ENCODE measurements at regions not wholly inside any gene's neighbourhood (a gene's known extent, or its start where the extent isn't known, plus 50 kb on each side); places are given as distances from the start of the nearest gene placed in this dataset.

DNA sequence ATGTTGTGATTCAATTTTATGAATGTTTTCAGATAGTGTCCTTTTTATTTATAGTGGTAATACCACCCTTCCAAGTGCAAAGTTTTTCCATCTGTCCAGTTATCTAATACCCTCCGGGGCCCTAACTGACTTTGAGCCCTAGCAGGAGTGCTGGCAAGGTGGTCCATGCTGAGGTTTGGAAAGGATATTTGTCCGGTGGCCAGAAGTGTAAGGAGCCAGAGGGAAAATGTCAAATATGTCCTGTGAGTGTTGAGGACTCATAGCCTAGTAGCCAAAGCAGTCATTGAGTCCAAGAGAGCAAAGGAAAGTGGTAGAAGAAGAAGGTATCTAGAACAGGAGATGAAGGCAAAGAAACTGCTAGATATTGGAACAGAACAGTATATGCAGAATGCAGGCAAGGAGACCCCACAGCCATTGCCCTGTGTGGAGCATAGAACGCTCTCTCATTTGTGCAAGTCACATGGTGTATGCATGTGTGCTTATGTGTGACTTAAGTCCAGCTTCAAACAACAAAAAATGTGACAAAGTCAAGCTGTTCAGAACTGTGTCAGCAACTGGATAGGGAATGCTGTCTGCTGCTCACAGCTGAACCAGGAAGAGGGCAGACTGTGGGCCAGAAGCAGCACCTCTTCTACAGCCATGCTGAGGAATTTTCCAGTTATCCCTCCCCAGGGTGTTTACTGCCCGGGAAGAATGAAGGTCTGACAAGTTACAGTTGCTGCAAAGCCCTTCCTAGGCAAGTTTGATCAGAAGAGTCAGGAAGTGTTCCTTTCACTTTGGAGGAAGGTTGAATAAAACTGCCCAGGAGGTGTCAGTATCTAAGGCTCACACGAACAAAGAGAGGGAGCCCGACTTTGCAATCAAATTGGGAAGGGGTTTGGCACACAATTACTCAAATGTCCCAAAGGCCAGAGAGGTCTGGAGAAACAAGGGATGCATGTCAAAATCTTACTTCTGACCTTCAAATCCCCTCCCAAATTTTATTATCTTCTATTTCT, 463.3 kb upstream of the DMAC1 start:
- DNase-seq = no peak

DNA sequence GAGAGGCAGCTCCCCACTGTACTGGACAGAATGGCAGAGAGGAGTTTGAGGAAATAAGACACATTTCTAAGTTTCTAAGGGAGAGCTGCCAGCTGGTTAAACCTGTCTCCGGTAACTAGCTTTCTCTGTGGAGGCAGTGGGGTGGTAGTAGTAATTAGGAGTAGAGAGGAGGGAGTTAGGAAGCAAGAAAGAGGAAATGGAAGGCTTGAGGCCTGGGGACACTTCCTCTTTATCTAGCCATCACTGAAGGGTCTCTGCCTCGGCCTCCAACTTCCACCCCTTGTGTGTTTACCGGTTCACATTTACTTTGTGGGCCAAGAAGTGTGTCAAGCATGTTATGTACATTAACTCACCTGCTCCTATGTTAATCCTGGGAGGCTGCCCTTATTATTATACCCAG, 462.2 kb upstream of the DMAC1 start:
- no peak for DNase-seq

DNA sequence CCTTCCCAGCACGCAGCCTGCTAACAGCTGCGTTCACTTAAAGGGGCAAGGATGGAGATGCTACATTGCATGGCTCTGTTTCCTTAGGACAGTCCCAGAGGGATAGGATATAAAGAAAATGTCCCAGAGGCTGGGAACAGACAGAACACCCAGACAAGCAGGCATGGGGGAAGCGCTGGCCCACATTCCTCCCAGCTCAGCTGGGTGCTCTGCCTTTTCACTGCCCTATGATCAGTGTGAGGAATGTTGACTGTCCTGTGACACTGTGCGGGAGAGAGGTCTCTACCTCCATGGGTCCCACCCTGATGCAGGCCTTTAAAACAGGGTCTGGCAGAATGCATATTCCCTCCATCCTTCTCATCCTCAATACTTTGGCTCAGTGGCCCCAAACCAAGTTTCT, 459.4 kb upstream of the DMAC1 start:
- no peak for DNase-seq

DNA sequence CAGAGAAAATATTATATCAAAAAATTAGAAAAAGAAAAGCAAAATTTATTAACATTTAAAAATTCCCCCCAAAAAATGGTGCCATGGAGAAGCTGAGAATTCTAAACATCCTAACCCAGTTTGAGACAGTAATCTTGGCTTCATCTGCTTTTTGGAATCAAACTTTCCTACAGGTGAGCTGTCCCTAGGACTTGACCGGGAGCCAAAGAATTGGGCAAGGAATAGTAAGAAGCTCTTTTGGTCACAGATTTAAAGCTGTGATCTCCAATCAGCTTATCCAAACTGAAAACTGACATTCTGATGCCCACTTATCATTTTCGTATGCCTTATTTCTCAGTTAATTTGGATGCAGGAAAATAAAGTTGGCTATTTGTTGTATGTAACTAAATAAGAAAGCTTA, 457.3 kb upstream of the DMAC1 start:
- DNase-seq = no peak

DNA sequence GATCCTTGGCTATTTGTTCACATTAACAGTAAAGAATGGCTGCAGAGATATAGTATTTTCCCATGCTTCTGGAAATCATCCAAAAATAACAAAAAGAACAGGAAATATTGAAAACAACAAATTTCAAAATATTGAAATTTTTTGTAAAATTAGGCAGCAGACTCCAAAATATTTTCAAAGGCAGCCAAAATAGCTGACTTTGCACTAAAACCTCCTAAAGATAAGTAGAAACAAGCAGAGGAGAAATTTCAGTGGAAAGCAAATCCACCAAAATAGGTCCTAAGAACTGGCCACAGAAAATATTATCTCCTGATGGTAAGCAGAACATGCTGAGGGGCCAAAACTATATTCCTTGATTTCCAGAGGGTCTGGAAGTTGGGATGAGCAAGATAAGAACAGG, 456.3 kb upstream of the DMAC1 start:
- no peak for DNase-seq

DNA sequence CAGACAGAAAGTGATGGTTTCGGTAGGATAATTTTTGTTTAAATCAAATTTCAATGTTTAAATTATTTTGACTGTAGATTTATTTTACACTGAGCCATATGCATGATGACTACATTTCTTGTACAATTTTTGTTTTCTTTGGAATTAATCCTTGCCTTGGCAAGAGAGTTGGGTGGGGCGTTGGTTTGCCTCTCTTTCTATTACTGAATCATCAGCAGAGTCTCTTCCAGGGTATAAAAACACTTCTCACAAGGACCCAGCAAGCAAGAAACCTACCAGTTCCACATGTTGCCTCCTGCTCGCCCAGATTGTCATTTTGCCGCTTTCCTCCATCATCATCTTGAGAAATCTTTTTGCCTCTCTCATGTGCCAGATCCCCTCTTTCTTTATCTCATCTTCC, 455.0 kb upstream of the DMAC1 start:
- DNase-seq = peak; percentile 19

DNA sequence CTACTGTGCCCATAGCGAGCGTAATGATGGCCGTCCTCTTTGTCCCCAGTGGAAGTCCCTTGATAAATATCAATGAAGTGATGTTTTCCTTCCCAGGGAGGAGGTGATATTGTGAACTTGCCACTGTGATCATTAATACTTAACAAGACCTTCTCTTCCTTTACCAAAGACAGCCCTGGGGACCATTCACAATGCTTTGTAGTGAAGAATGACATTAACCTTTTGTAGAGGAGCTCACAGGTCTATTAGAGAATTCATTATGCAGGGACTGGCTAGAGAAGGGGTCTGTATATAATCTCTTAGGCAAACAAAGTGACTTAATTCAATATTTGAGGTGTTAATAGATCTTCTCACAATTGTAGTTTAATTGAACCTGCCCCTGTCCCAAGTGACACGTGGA, 452.9 kb upstream of the DMAC1 start:
- no peak for DNase-seq

DNA sequence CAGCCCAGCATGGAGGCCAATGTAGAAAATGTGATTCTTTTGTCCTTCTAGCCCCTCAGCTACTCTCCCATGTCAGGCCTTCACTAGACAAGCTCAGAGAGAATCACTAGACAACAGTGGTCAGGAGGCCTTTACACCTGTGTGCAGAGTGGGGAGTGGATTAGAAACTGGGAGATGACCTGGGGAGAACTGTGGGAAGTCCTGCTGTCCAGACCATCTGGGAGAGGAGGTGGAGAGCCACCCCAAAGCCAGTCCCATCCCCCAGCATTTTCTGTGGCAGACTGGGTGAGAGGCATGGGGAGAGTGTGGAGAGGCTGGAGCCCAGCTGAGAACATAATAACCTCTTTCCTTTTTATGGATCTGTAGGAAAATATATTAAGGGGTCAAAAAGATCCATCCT, 452.0 kb upstream of the DMAC1 start:
- DNase-seq = no peak

DNA sequence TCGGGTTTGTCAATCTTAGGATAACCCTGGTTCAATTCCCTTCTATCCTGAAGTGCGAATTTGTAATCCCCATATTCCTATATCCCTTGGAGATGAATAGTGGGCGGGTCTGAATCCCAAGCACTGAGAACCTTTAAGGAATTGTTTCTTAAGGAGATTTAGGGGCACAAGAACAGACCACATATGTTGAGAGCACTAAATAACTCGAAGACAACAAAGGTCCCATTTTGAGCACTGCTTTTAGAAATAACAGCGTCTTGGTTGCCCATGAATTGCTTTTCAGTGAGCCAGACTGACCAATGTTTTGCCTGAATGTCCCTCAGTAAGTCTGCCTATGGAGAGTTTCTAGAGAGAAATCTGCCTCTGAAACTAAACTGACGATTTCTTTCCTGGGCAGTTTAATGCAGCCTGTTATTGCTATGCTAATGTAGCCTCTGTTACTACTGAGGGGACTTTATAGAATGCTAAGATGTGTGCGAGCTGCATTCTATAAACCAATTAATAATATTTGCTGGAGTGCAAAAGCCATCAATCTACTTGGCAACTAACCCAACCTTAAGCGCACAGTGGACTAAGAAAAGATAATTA, 445.0 kb upstream of the DMAC1 start:
- DNase-seq = no peak

DNA sequence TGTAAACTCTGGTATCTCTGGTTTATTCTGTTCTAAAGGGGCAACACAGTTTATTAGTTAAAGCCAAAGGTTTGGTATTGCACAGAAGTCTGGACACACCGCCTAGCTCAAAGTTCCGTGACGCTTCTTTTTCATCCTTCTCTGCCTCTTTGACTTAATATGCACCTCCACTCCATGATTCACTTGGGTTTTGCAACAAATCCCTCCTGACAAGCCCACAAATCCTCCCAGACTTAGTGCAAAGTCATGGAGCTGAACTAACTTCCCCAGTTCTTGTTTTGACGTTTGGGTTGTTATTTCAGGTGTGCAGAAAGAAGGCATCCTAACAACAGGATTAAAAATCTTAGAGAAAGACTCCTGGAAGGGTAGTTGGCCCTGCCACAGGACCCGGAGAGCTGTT, 441.6 kb upstream of the DMAC1 start:
- peak; percentile 5 for DNase-seq

DNA sequence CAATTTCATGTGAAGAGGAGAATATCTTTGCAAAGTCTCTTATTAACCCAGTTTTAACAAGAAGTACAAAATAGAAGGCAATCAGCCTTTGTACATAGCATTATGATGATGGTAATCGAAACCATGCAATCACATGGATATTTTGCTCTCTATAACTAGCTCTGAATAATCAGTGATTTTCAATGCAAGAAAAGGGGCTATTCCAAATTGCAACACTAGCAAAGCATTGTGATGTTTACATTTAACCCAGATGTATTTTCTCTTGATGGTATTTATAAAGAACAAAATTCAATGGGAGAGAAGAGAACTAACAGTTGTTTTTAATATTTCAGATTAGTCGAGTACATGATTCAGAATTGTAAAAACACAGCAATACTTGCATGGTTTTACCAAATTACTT, 437.5 kb upstream of the DMAC1 start:
- no peak for DNase-seq

DNA sequence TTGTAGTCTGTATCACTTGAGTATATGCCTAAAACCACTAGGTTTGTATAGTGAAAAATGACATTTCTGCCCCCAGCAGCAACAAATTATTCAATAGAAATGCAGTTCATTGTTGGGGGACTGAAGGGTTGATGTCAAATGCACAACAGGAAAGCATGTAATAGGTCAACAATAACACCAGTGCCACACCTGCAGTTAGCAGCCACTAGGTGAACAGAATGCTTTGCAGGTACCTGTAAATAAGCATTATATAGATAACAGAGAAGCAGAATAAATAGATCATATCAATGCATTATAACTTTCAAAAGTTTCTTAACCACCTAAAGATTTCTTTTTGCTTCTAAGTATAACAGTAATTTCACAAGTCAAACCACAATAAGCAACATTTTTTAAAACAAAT, 435.9 kb upstream of the DMAC1 start:
- DNase-seq = no peak

DNA sequence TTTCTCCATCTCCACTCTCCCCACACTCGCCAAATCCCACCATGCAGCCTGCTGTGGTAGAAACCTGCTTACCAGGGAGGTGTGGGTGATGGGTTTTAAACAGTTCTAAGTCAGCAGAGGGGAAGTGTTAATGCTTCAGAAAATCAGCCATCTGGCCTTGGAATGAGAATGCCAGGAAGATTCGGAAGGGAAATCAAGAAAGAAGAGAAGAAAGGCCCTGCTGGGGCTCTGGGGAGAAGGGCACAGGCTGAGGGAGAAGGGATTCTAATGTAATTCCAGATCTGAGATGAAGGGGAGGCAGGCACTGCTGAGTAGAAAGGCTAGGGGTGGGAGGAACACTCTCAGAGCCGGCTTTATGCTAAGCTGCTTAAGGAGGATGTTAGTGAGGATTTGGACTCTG, 434.7 kb upstream of the DMAC1 start:
- no peak for DNase-seq

DNA sequence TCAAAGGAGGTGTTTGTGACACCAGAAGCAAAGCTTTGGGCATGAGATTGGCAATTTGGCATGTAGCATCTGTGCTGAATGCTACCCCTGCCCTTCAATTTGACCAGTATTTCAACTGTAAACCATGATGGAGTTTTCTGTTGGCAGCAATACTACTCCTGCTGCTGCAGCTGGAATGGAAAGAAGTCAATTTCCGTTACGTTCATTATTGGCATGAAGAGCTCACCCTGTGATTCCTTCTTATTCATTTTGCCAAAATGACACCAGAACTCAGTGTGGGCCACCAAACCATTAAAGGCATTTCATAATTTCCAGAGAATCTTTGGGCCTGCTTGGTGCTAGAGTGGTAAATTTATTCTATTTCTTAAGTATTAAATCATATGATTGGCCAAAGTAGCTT, 433.1 kb upstream of the DMAC1 start:
- DNase-seq = no peak

DNA sequence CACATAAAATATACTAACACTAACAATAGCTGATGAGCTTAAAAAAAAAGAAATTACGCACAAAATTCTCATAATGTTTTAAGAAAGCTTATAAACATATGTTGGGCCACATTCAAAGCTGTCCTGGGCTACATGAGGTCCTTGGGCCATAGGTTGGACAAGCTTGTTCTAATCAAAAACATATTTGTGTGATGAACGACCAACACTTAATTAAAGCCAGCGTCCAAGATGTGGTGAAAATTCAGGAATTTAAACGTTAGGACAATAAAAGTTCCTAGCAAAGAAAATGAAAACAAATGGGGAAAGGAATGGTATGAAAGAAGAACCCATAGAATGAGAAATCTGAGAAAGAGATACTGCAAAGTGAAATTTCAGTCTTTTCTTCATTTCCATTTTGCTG, 429.6 kb upstream of the DMAC1 start:
- peak; percentile 77 for DNase-seq

DNA sequence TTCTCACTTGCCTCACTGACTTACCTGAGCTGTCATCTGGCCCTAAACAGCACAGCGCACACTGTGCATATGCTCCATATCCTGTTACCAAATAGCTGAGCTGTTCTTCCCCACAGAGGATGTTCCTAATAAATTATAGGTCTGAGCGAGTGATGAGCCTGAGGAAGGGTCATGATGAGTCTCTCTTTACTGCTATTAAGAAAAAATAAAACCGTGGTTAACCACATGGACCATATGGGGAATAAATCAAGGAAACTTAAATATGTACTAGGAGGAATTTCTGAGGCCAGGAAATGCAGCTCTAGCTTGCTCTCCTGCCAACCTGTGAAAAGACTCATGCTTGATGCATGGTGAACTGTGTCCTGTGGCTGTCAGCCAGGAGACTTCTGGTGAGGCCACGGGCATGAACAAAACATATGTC, 424.8 kb upstream of the DMAC1 start:
- DNase-seq = peak; percentile 99

DNA sequence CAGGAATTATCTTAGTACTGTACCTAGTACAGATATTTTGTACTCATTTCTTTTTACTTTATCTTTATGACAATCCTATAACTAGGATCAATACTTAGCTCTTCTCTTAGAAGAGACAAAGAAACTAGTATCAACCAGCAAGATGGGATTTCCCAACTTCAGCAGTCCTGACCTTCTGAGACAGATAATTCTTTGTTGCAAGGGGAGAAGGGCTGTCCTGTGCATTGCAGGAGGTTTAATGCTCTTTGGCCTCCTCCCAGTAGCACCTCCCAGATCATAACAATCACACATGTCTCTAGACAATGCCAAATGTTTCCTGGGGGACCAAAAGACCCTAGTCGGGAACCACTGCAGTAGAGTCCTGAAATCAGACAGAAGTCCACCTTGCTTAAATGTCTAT, 424.3 kb upstream of the DMAC1 start:
- peak; percentile 13 for DNase-seq

DNA sequence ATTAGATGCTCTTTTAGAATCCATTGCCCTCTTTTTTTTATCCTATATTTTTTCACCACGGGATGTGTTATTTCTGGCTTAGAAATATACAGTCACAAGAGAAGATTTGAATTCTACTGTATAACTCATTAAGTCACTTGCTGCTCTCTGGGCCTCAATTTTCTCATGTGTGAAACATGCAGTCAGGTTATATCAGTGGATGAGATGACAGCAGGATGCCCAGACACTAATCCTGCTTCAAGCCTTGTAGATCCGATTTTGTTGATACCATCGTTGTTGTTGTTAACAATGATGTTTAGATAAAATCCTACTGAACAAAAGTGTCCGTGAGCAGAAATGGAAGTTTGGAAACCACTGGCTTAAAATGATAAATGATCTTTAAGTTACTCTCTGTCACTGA, 421.9 kb upstream of the DMAC1 start:
- no peak for DNase-seq

DNA sequence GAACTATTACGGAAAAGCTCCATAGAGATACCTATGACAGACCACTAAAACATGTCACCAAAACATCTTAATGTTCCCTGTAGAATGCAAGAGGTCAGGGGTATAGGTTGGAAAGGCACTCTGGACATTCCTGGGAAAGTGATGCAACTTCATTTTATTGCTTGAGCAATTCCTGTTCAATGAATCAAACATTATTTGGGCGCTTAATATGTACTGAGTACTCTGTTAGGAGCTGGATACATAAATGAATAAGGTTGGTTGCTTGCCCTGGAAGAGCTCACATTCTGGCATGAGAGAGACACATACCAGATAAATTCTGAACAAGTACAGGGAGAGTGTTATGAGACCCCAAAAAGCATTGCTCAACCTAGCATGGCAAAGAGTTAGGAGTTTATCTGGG, 408.9 kb upstream of the DMAC1 start:
- peak; percentile 75 for DNase-seq

DNA sequence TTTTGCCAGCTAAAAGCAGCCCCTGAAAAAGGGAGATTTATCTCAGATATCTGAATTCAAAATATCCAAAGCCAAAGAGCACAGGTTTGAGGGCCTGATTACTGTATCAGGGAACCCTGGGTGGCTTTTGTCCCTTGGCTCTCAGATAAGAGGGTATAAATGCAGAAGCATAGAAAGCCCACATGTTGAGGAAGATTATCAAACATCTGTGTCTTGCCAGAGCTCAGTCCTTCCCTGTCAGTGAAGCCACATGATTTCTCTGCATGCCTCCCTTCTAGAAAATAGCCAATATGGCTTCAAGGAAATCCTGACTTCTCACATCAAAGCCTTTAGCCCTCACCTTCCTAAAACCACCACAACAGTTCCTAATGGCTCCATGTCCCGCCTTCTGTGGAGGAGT, 408.0 kb upstream of the DMAC1 start:
- no peak for DNase-seq

DNA sequence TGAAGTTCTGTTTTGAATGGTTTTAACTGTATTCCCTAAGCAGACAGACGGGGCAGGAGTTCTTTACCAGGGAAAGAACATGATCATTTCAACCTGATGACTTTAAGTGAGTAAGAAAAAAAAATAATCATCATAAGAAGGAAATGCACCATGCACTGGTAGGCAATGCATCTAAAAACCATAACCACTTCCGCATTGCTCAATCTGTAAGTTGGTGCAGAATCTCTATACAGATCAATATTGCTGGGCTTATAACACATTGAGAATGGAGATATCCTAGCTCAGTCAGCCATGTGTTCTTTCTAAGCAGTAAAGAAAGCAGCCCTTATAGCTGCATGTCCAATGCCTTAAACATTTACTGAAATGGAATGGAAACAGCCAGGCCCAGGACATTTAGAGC, 407.1 kb upstream of the DMAC1 start:
- no peak for DNase-seq

DNA sequence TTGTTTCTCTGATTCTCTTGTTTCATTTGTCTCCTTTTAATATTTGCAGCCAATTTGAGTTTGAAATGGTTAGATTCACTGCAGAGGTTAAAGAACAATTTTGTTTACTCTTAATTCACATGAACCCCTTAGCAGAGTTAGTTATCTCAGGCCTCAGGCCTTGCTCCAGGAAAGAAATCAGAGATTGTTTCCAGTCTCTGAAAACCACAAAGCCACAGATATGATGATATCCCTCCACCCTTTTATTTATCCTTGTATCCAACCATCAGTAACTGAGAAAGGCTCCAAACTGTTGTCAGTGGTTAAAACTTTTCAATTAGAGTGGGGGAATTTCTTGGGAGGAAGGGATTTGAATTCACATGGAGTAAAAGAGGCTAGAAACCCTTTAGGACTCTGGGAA, 406.0 kb upstream of the DMAC1 start:
- peak; percentile 17 for DNase-seq

DNA sequence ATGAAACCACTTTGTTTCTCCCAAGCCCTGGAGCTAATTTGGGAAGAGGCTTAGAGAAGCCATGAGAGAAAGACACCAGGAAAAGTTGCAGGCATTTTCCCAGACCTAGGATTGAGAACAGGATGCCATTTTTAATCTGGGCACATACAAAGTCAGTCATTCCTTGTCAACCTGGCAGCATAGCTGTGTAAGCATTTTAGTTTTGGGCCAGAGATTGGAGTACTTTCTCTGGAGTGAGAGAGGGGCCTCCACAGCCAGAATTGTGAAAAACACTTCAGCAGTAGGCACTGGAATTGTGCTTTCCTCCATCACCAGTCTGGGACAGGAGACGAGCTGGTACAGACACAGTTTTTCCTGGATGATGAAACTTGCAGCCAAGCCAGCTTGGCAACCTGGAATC, 390.3 kb upstream of the DMAC1 start:
- DNase-seq = no peak

DNA sequence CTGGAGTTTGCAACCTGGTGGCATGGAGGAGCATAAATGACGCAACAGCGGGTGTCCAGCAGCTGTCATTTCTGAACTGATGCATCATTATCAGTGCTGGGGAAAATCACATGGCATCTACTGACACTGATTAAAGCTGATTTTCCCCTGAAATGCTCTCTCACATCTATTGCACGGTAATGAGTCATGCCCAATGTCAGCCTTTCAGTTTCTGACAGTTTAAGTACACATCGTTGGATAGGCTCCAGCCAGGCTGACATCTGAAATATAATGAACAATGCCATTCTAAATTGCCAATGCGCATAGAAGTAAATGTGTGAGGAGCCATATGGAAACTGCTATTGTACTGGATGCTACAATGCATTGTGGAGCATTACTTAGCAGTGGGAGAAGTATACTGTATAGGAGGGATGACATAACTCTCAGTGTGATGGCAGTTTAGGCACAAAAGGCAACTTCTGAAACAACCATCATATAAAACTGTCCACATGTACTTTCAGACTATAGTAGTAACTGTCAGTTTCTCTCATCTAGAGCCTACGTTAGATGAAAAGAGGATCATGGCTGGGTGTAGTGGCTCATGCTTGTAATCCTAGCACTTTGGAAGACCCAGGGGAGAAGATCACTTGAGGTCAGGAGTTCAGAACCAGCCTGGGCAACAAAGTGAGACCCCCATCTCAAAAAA, 389.3 kb upstream of the DMAC1 start:
- peak; percentile 34 for DNase-seq

Measured in fibroblast of skin of abdomen (primary cell).